Pancreas (tissue), 10 donors: ENCODE measurements at regions not wholly inside any gene's neighbourhood (a gene's known extent, or its start where the extent isn't known, plus 50 kb on each side); places are given as distances from the start of the nearest gene placed in this dataset.

Experiments
- ATAC-seq, 4 donors: fragments of 200-7000 bp; cut with Tn5 transposase; one replicate each; pipeline versions ENCODE4 v1.8.0 to v1.9.1; 2020; ENCODE audit warnings: mild to moderate bottlenecking in 4 of 4, moderate library complexity in 4 of 4
- DNase-seq, 6 donors: peaks; one replicate each; pipeline ENCODE4 v3.0.0-alpha.2; 2020
- FAIRE-seq: peaks from 2 replicates; lab custom pipeline; 2012; peaks lifted over from hg19 to GRCh38; lab: Jason Lieb, UNC
- H3K27ac ChIP-seq, 4 donors: fragments of 200-600 bp; sonication (generic); 1 replicate in 3 of 4; 2 replicates in 1 of 4; pipeline versions ENCODE4 v1.5.0 to v1.8.0; 2020
- H3K27me3 ChIP-seq, 4 donors: fragments of 200-600 bp; one replicate each; pipeline ENCODE4 v1.8.0; 2021
- H3K36me3 ChIP-seq, 3 donors: fragments of 200-600 bp; sonication (generic) in 1 of 3; one replicate each; pipeline versions ENCODE4 v1.5.0 to v1.8.0; 2020 to 2021
- H3K4me1 ChIP-seq, 3 donors: fragments of 200-600 bp; one replicate each; pipeline ENCODE4 v1.8.0; 2021
- H3K4me3 ChIP-seq, 4 donors: fragments of 200-600 bp; sonication (generic) in 2 of 4; one replicate each; pipeline versions ENCODE4 v1.5.0 to v1.8.0; 2020 to 2021
- H3K9me3 ChIP-seq, 4 donors: fragments of 200-600 bp; one replicate each; pipeline ENCODE4 v1.8.0; 2021
- WGBS, 2 donors: extraction: QIAGEN DNeasy Blood & Tissue Kit; methylation state at CpG; one replicate each; pipeline ENCODE4 v1.1.7; 2013; 5-methylcytosine and 5-hydroxymethylcytosine counted together
- intact Hi-C, 3 donors: fragments of 100-400 bp; cut with DNase I; formaldehyde crosslinking; loops; one replicate each; pipeline versions ENCODE4 v1.11.1 to v1.14.2; 2022
- TF ChIP-seq, protein P1 (sequence below), 4 donors: fragments of 200-600 bp; sonication (generic) in 3 of 4; IDR thresholded peaks; one replicate each; pipeline versions ENCODE4 v1.5.0 to v1.8.0; 2021; ENCODE audit warnings: antibody characterized with exemption in 4 of 4
- donor health status: healthy with polysubstance abuse.
- donor health status: DM: no; HTN: no; CAD: no; lungs with moderate emphysema.
- donor health status: DM: no; HTN: no; CAD: no.
- donor health status: control.
- donor health status: control.
- donor health status: Bipolar disorder and iron deficiency.
- donor health status: DM: yes; HTN: yes; CAD: no.
- donor health status: DM: no; HTN: no; CAD: no.
- donor health status: DM: no; HTN: no; CAD: no.
- donor health status: DM: yes; HTN: yes; CAD: no.

DNA sequence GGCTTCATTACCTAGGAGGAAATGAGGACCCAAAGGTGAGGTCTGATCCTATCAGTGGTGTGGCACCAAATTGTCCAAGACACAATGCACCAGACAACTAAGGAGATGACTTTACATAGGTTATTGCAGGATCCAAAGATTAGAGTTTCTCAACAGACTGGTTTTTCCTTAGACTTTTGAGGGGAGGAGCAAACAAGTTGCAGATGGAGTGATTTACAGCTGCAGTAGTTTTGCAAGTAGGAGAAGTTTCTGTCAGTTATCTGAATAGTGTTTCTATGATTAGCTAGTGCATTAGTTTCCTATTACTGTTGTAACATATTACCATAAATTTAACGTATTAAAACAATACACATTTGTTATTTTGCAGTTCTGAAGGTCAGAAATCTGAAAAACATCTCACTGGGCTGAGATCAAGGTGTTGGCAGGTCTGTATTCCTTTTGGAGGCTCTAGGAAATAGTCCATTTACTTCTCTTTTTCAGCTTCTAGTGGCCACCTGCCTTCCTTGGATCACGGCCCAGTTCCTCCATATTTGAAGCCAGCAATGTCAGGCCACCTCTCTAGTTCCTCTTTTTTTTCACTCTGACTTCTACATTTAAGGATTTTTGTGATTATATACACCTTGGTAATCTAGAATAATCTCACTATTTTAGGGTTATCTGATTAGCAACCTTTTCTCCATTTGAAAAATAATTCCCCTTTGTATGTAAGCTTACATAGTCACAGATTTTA is 994.9 kb downstream of the REEP3 start:
- no peak for ATAC-seq
- H3K27me3 ChIP-seq = no peaks in the 10 kb centered on the region
- intact Hi-C loops = no loop called here
- H3K9me3 ChIP-seq = no peaks in the 10 kb centered on the region
- no peak overlapping the region for H3K4me3 ChIP-seq
- no peak for DNase-seq
- 49 to 56% methylated on average over 2 of the region's 2 CpGs for WGBS, 2 donors
- H3K4me1 ChIP-seq = no peaks in the 10 kb centered on the region
- no peak overlapping the region for H3K27ac ChIP-seq
- FAIRE-seq = no peak
- TF ChIP-seq, protein P1, sequence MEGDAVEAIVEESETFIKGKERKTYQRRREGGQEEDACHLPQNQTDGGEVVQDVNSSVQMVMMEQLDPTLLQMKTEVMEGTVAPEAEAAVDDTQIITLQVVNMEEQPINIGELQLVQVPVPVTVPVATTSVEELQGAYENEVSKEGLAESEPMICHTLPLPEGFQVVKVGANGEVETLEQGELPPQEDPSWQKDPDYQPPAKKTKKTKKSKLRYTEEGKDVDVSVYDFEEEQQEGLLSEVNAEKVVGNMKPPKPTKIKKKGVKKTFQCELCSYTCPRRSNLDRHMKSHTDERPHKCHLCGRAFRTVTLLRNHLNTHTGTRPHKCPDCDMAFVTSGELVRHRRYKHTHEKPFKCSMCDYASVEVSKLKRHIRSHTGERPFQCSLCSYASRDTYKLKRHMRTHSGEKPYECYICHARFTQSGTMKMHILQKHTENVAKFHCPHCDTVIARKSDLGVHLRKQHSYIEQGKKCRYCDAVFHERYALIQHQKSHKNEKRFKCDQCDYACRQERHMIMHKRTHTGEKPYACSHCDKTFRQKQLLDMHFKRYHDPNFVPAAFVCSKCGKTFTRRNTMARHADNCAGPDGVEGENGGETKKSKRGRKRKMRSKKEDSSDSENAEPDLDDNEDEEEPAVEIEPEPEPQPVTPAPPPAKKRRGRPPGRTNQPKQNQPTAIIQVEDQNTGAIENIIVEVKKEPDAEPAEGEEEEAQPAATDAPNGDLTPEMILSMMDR (IDR thresholded peaks at IDR 0.05) = no peak
- H3K36me3 ChIP-seq = no peaks in the 10 kb centered on the region

DNA sequence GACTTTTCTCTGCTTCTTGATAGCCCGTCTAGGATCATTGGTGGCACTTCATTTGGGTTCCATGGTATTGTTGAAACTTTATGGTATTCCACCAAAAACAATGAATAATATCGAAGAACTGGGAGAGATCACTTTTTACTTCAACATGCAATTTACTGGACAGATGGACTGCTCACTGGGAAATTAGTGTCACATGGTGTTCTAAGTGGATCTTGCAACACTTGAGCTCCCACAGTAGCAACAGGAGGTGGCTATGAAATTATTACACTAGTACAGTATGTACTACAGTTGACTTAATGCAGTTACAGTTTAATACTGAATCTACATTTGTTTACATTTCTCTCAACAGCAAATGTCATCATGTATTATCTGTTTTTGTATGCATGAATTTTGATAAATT is 997.3 kb downstream of the REEP3 start:
- intact Hi-C loops = no loop called here
- H3K27me3 ChIP-seq = no peaks in the 10 kb centered on the region
- 89 to 95% methylated on average over 2 of the region's 2 CpGs for WGBS, 2 donors
- DNase-seq (no peak), ATAC-seq (no peak), FAIRE-seq (no peak)
- H3K4me1 ChIP-seq = no peaks in the 10 kb centered on the region
- no peak overlapping the region for H3K4me3 ChIP-seq
- no peak overlapping the region for H3K27ac ChIP-seq
- no peaks in the 10 kb centered on the region for H3K9me3 ChIP-seq
- TF ChIP-seq, protein P1 (IDR thresholded peaks at IDR 0.05) = no peak
- H3K36me3 ChIP-seq = no peaks in the 10 kb centered on the region

DNA sequence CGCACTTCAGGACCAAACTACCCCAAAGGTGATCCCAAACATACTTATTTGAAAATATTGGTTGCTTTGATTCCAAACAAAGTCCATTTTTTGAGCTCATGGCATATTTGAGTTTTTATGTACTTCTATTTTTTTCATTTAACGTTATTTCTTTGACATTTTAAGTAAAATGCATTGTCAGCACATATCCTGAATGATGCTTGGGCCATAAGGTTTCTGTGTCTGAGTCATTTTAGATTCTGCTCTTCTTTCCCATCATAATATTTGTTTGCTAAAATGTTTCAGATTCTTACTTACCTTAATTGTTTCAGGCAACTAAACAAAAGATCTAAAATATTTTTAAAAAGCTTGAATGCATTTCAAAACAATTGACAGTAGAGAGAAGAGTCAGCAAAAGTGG is 998.2 kb downstream of the REEP3 start:
- no peak for ATAC-seq
- no peaks in the 10 kb centered on the region for H3K27me3 ChIP-seq
- intact Hi-C loops = no loop called here
- WGBS, 2 donors = 62 to 72% methylated on average over 2 of the region's 2 CpGs
- H3K27ac ChIP-seq = no peak overlapping the region
- no peak for FAIRE-seq
- no peak overlapping the region for H3K4me3 ChIP-seq
- H3K9me3 ChIP-seq = no peaks in the 10 kb centered on the region
- TF ChIP-seq, protein P1 (IDR thresholded peaks at IDR 0.05) = no peak
- H3K36me3 ChIP-seq = no peaks in the 10 kb centered on the region
- no peak for DNase-seq
- no peaks in the 10 kb centered on the region for H3K4me1 ChIP-seq

DNA sequence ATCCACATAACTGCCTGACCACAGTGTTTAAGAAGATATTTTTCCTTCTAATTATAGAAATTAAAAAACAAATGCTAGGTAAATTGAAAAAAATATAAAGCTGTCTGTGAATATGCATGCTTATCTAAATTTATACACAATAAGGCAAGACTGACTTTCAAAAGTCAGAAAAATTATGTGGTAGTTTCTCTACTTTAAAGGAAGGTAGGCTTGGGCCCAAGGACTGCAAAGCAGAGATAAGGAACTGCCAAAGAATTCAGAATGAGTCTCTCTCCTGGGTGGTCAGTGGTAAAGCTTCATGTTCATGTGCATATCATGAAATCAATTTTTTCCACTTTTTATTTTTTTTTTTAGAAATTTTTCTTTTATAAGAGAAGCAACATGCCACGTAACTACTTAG is 998.6 kb downstream of the REEP3 start:
- TF ChIP-seq, protein P1 (IDR thresholded peaks at IDR 0.05) = no peak
- 90 to 93% methylated on average over 1 of the region's 1 CpG for WGBS, 2 donors
- intact Hi-C loops = no loop called here

DNA sequence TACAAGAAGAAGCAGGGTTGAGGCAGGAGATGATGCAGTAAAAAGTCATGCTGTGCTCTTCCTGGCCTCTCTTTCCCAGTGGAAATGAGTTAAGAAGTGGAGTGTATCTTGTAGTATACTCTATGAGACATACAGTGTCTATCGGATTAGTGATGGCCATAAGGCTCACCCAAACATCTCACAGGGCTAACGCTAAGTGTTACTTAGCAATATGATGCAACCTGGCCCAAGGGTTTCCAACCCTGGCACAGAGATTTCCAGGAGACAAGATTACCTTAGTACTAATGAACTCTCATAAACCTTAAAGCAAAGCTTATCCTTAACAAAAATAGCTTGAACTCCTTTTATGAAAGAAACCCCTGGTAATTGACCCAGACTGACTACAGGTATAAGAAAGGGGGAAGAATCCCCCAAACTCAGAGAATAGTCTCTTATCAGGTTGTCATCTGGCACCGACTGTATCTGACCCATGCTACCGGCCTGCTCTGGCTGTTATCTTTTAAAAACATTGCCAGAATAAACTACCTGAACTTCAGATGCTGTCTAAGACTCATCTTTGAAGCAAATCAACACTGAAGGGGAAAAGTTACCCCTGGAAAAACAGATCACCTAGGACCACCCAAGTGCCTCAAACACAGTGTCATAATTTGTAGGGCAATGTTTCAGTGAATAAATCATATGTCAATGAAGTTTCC is 1002.0 kb downstream of the REEP3 start:
- ATAC-seq (no peak), DNase-seq (no peak), FAIRE-seq (no peak)
- no peaks in the 10 kb centered on the region for H3K27me3 ChIP-seq
- WGBS, 2 donors = 49 to 54% methylated on average over 4 of the region's 4 CpGs
- H3K4me1 ChIP-seq = no peaks in the 10 kb centered on the region
- no peak overlapping the region for H3K27ac ChIP-seq
- TF ChIP-seq, protein P1 (IDR thresholded peaks at IDR 0.05) = no peak
- H3K9me3 ChIP-seq = no peaks in the 10 kb centered on the region
- H3K4me3 ChIP-seq = no peak overlapping the region
- intact Hi-C loops = no loop called here
- no peaks in the 10 kb centered on the region for H3K36me3 ChIP-seq

More for the DNA sequence above, 998.6 kb downstream of the REEP3 start:
- H3K36me3 ChIP-seq = no peaks in the 10 kb centered on the region
- ATAC-seq (no peak), FAIRE-seq (no peak), DNase-seq (no peak)
- H3K4me3 ChIP-seq = no peak overlapping the region
- no peaks in the 10 kb centered on the region for H3K9me3 ChIP-seq
- no peak overlapping the region for H3K27ac ChIP-seq
- H3K27me3 ChIP-seq = no peaks in the 10 kb centered on the region
- no peaks in the 10 kb centered on the region for H3K4me1 ChIP-seq
